Esophagus muscularis mucosa (tissue), 4 donors: ENCODE measurements at regions not wholly inside any gene's neighbourhood (a gene's known extent, or its start where the extent isn't known, plus 50 kb on each side); places are given as distances from the start of the nearest gene placed in this dataset.

Experiments used
- EP300 ChIP-seq: sonication (generic); formaldehyde crosslinking; IDR thresholded peaks from one replicate; pipeline ENCODE4 v1.6.1; 2017; ENCODE audit warnings: antibody characterized with exemption
- POLR2A ChIP-seq: fragments of 450-650 bp; IDR thresholded peaks from one replicate; pipeline ENCODE4 v1.6.1; 2017; ENCODE audit warnings: antibody characterized with exemption, moderate library complexity, mild to moderate bottlenecking, low read depth
- POLR2AphosphoS5 ChIP-seq, 2 donors: sonication (generic); formaldehyde crosslinking; IDR thresholded peaks; one replicate each; pipeline ENCODE4 v1.6.1; 2017; ENCODE audit warnings: antibody characterized with exemption in 2 of 2
- TF ChIP-seq, protein P1 (sequence below), 3 experiments: fragments of 200-600 bp in 2 of 3; fragments of 450-650 bp in 1 of 3; sonication (generic) in 2 of 3; IDR thresholded peaks; one replicate each; pipeline ENCODE4 v1.5.1; 2017 to 2019; ENCODE audit warnings: antibody characterized with exemption in 3 of 3, mild to moderate bottlenecking in 2 of 3, moderate library complexity in 1 of 3

DNA sequence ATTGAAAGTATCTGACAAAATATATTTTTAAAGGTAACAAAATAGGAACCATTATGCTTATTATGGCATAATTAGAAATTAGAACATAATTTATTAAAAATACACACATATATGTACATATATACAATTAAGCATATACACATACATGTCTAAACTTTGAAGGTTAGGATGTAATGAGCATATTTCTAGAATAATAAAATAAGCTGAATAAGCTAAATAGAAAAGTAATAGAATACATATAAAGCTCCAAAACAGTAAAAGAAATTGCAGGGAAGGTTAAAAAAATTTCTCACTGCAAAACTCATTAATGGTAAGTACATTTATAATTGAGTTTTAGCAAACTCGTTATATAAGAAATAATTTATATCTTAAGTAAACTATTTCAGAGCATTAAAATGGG is 1561.5 kb upstream of the ZEB2 start:
- TF ChIP-seq EP300 (no peak), POLR2A (no peak), POLR2AphosphoS5 (IDR thresholded peaks at IDR 0.05) (no peak)
- TF ChIP-seq, protein P1, sequence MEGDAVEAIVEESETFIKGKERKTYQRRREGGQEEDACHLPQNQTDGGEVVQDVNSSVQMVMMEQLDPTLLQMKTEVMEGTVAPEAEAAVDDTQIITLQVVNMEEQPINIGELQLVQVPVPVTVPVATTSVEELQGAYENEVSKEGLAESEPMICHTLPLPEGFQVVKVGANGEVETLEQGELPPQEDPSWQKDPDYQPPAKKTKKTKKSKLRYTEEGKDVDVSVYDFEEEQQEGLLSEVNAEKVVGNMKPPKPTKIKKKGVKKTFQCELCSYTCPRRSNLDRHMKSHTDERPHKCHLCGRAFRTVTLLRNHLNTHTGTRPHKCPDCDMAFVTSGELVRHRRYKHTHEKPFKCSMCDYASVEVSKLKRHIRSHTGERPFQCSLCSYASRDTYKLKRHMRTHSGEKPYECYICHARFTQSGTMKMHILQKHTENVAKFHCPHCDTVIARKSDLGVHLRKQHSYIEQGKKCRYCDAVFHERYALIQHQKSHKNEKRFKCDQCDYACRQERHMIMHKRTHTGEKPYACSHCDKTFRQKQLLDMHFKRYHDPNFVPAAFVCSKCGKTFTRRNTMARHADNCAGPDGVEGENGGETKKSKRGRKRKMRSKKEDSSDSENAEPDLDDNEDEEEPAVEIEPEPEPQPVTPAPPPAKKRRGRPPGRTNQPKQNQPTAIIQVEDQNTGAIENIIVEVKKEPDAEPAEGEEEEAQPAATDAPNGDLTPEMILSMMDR (IDR thresholded peaks at IDR 0.05), result no peak
